Thyroid gland (tissue), 4 donors: ENCODE measurements at regions not wholly inside any gene's neighbourhood (a gene's known extent, or its start where the extent isn't known, plus 50 kb on each side); places are given as distances from the start of the nearest gene placed in this dataset.
"Not testable (repeated sequence)": the region's sequence is repeated elsewhere in the genome, so short reads cannot be mapped to it uniquely, and the experiment has no call there.

Experiments
- DNase-seq, 2 donors: peaks; one replicate each; pipeline ENCODE4 v3.0.0-alpha.2; 2019
- H3K27ac ChIP-seq, 3 donors: fragments of 200-600 bp; sonication (generic); 1 replicate in 2 of 3; 2 replicates in 1 of 3; pipeline ENCODE4 v1.5.1; 2016 to 2019; ENCODE audit warnings: mild to moderate bottlenecking in 1 of 3, moderate library complexity in 1 of 3
- H3K27me3 ChIP-seq: fragments of 200-600 bp; sonication (generic); one replicate; pipeline ENCODE4 v1.5.1; 2019
- H3K36me3 ChIP-seq, 2 donors: fragments of 200-600 bp; sonication (generic); one replicate each; pipeline ENCODE4 v1.5.1; 2016 to 2019
- H3K4me1 ChIP-seq, 2 donors: fragments of 200-600 bp; sonication (generic); one replicate each; pipeline ENCODE4 v1.5.1; 2017 to 2019
- H3K4me3 ChIP-seq, 3 donors: fragments of 200-600 bp; sonication (generic); replicated peaks in 1 of 3; 1 replicate in 2 of 3; 2 replicates in 1 of 3; pipeline ENCODE4 v1.5.1; 2016; ENCODE audit warnings: mild to moderate bottlenecking in 1 of 3
- H3K9me3 ChIP-seq: fragments of 200-600 bp; sonication (generic); one replicate; pipeline ENCODE4 v1.5.1; 2017
- CTCF ChIP-seq, 6 experiments: fragments of 200-600 bp in 3 of 6; fragments of 450-650 bp in 3 of 6; sonication (generic) in 3 of 6; IDR thresholded peaks; one replicate each; pipeline ENCODE4 v1.5.1; 2016 to 2019; ENCODE audit warnings: antibody characterized with exemption in 6 of 6, mild to moderate bottlenecking in 2 of 6, inconsistent platforms in 1 of 6, moderate library complexity in 1 of 6
- POLR2A ChIP-seq, 2 donors: fragments of 450-650 bp; IDR thresholded peaks; one replicate each; pipeline ENCODE4 v1.6.1; 2017; ENCODE audit warnings: antibody characterized with exemption in 2 of 2, mild to moderate bottlenecking in 2 of 2, moderate library complexity in 1 of 2
- WGBS, 2 donors: methylation state at CpG; one replicate each; pipeline ENCODE4 v1.1.5; 2017; 5-methylcytosine and 5-hydroxymethylcytosine counted together
- intact Hi-C: fragments of 100-400 bp; cut with DNase I; formaldehyde crosslinking; loops from one replicate; pipeline ENCODE4 v1.15.1; 2023

DNA sequence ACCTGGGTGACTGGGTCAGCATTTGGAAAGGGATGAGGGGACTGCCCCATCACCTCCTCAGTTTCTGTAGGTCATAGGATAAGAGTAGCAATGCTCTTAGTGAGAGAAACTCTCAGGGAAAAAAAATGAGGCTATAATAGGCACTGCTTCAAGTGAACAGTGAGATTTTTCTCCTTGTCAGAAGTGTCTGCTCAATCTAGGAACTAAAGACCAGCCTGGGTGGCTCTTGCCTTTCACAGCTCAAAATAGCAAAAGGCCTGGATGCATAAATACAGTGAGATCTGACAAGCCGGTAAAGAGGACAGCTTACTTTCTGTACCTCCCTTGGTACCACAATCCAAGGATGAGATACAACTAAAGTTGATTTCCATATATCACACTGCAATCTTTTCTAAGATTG, 205.6 kb upstream of the ANO5 start:
- no peak for TF ChIP-seq POLR2A (IDR thresholded peaks at IDR 0.05)
- TF ChIP-seq CTCF (IDR thresholded peaks at IDR 0.05): no peak

GRCh38 chr11:21988477-21988876, 204.4 kb upstream of the ANO5 start:
- Histone ChIP-seq H3K27me3 (no peaks in the 10 kb centered on the region), H3K27ac (no peak overlapping the region), H3K36me3 (no peaks in the 10 kb centered on the region), H3K4me3 (no peak overlapping the region), H3K9me3 (no peaks in the 10 kb centered on the region), H3K4me1 (no peaks in the 10 kb centered on the region)
- intact Hi-C loops: no loop called here
- TF ChIP-seq CTCF (IDR thresholded peaks at IDR 0.05): peak in 3 of 6 experiments; percentile 37 to 53 (median 47)
- no peak for TF ChIP-seq POLR2A (IDR thresholded peaks at IDR 0.05)
- WGBS, 2 donors: 53 to 82% methylated on average over 1 of the region's 1 CpG
- DNase-seq: no peak

More for the DNA sequence above, 205.6 kb upstream of the ANO5 start:
- no peaks in the 10 kb centered on the region for H3K9me3 ChIP-seq
- H3K36me3 ChIP-seq: no peaks in the 10 kb centered on the region
- intact Hi-C loops: no loop called here
- no peak for DNase-seq
- no peaks in the 10 kb centered on the region for H3K4me1 ChIP-seq
- 94 to 96% methylated on average over 1 of the region's 1 CpG for WGBS, 2 donors
- no peak overlapping the region for H3K4me3 ChIP-seq
- H3K27me3 ChIP-seq: no peaks in the 10 kb centered on the region
- no peak overlapping the region for H3K27ac ChIP-seq

- intact Hi-C loops, H3K9me3 ChIP-seq, H3K27me3 ChIP-seq, H3K4me1 ChIP-seq, H3K27ac ChIP-seq, H3K36me3 ChIP-seq, H3K4me3 ChIP-seq, DNase-seq: not testable (repeated sequence)
- 98 to 100% methylated on average over 6 of the region's 6 CpGs for WGBS, 2 donors
Observed at GRCh38 chr11:22001803-22002202, 191.1 kb upstream of the ANO5 start.

DNA sequence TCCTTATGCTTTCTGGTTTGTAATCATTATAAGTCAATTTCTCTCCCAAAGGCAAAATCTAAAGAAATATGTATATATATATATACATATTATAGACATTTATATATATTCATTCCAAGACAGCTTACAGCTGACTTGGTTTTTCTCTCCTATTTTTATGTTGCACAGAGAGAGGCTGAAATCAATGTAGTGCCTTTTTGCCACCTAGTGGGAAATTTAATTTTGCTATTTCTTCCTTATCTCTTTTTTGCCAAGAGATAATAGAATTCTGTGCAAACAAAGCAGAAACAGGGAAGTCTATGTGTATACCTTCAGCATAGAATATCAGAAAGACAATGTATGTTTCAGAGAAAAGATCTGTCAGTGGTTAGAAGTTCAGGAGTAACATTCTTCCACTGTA, 186.0 kb upstream of the ANO5 start:
- TF ChIP-seq CTCF (IDR thresholded peaks at IDR 0.05) (peak in 1 of 6 experiments; percentile 12), POLR2A (IDR thresholded peaks at IDR 0.05) (no peak)
- no peak for DNase-seq
- no peak overlapping the region for H3K4me3 ChIP-seq
- no peaks in the 10 kb centered on the region for H3K9me3 ChIP-seq
- no peaks in the 10 kb centered on the region for H3K36me3 ChIP-seq
- no peaks in the 10 kb centered on the region for H3K4me1 ChIP-seq
- H3K27ac ChIP-seq: no peak overlapping the region
- intact Hi-C loops: no loop called here
- no peaks in the 10 kb centered on the region for H3K27me3 ChIP-seq

- Histone ChIP-seq H3K36me3 (no peaks in the 10 kb centered on the region), H3K4me3 (no peak overlapping the region), H3K9me3 (no peaks in the 10 kb centered on the region), H3K4me1 (no peaks in the 10 kb centered on the region), H3K27me3 (no peaks in the 10 kb centered on the region), H3K27ac (no peak overlapping the region)
- no peak for DNase-seq
- TF ChIP-seq POLR2A (IDR thresholded peaks at IDR 0.05) (no peak), CTCF (IDR thresholded peaks at IDR 0.05) (no peak)
- intact Hi-C loops: no loop called here
- 44 to 63% methylated on average over 1 of the region's 1 CpG for WGBS, 2 donors
Observed at GRCh38 chr11:22031791-22032190, 161.1 kb upstream of the ANO5 start.

- no peaks in the 10 kb centered on the region for H3K9me3 ChIP-seq
- DNase-seq: no peak
- 68 to 78% methylated on average over 9 of the region's 9 CpGs for WGBS, 2 donors
- no peaks in the 10 kb centered on the region for H3K4me1 ChIP-seq
- H3K27ac ChIP-seq: no peak overlapping the region
- intact Hi-C loops: no loop called here
- no peak overlapping the region for H3K4me3 ChIP-seq
- no peaks in the 10 kb centered on the region for H3K27me3 ChIP-seq
- TF ChIP-seq POLR2A (IDR thresholded peaks at IDR 0.05) (no peak), CTCF (IDR thresholded peaks at IDR 0.05) (no peak)
- no peaks in the 10 kb centered on the region for H3K36me3 ChIP-seq
Observed at GRCh38 chr11:22037505-22037904, 155.4 kb upstream of the ANO5 start.
